ENCODE measurements at regions not wholly inside any gene's neighbourhood (a gene's known extent, or its start where the extent isn't known, plus 50 kb on each side); places are given as distances from the start of the nearest gene placed in this dataset.

DNA sequence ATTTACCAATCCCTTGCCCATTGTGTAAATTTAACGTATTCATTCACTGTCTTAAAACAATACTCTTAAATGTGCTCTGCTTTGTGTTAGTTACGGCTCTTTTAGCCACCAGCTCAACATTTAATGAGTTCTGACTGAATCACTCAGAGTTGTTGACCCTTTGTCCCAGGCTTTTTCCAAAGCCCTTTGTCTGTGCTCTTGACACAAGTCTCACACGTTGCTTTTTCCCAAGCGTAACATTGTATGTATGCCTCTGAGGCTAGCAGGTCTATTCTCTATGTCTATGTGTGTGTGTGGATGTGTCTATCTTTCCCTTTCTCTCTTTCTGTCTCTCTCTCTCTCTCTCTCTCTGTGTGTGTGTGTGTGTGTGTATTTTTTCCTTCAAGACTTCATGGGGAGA lies 435.4 kb upstream of the GOLIM4 start:
- peak overlapping the region; percentile 1 for H3K4me3 Mint-ChIP-seq
- no peak for DNase-seq (ENCODE audit: low spot score)

More for the DNA sequence above, 435.4 kb upstream of the GOLIM4 start:
- peak; percentile 35 for ATAC-seq
- Mint-ChIP-seq H3K27ac (peak overlapping the region; percentile 89), H3K27me3 (ENCODE audit: low read depth) (no peaks in the 10 kb centered on the region), H3K4me1 (peaks cover 81% of the 10 kb centered on the region), H3K9me3 (no peaks in the 10 kb centered on the region), H3K36me3 (no peaks in the 10 kb centered on the region)
- POLR2A ChIA-PET = no interaction called here
- TF ChIP-seq, protein P1, sequence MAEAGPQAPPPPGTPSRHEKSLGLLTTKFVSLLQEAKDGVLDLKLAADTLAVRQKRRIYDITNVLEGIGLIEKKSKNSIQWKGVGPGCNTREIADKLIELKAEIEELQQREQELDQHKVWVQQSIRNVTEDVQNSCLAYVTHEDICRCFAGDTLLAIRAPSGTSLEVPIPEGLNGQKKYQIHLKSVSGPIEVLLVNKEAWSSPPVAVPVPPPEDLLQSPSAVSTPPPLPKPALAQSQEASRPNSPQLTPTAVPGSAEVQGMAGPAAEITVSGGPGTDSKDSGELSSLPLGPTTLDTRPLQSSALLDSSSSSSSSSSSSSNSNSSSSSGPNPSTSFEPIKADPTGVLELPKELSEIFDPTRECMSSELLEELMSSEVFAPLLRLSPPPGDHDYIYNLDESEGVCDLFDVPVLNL (CRISPR knock-in tag; IDR thresholded peaks at IDR 0.05; ENCODE audit: borderline replicate concordance, low read depth) = no peak
- TF ChIP-seq, protein P2, sequence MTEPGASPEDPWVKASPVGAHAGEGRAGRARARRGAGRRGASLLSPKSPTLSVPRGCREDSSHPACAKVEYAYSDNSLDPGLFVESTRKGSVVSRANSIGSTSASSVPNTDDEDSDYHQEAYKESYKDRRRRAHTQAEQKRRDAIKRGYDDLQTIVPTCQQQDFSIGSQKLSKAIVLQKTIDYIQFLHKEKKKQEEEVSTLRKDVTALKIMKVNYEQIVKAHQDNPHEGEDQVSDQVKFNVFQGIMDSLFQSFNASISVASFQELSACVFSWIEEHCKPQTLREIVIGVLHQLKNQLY (CRISPR knock-in tag; IDR thresholded peaks at IDR 0.05) = no peak
- TF ChIP-seq PREB (CRISPR knock-in tag; IDR thresholded peaks at IDR 0.05; ENCODE audit: borderline replicate concordance) (no peak), JUN (CRISPR knock-in tag; IDR thresholded peaks at IDR 0.05) (no peak), SP1 (CRISPR knock-in tag; conservative IDR thresholded peaks at IDR 0.05) (no peak), HMGA2 (CRISPR knock-in tag; IDR thresholded peaks at IDR 0.05) (no peak), CREM (CRISPR knock-in tag; IDR thresholded peaks at IDR 0.05) (no peak), ZNF281 (CRISPR knock-in tag; IDR thresholded peaks at IDR 0.05) (no peak), ZNF416 (CRISPR knock-in tag; IDR thresholded peaks at IDR 0.05) (no peak), SOX15 (CRISPR knock-in tag; IDR thresholded peaks at IDR 0.05) (no peak), ATF6 (CRISPR knock-in tag; IDR thresholded peaks at IDR 0.05) (no peak), ETV6 (CRISPR knock-in tag; IDR thresholded peaks at IDR 0.05) (no peak), USF1 (CRISPR knock-in tag; IDR thresholded peaks at IDR 0.05) (no peak), GRHL2 (CRISPR knock-in tag; IDR thresholded peaks at IDR 0.05; ENCODE audit: insufficient replicate concordance, severe bottlenecking) (no peak), ZBTB43 (CRISPR knock-in tag; IDR thresholded peaks at IDR 0.05) (no peak), ZNF317 (CRISPR knock-in tag; IDR thresholded peaks at IDR 0.05; ENCODE audit: borderline replicate concordance, low read depth) (no peak)
- TF ChIP-seq, protein P3, sequence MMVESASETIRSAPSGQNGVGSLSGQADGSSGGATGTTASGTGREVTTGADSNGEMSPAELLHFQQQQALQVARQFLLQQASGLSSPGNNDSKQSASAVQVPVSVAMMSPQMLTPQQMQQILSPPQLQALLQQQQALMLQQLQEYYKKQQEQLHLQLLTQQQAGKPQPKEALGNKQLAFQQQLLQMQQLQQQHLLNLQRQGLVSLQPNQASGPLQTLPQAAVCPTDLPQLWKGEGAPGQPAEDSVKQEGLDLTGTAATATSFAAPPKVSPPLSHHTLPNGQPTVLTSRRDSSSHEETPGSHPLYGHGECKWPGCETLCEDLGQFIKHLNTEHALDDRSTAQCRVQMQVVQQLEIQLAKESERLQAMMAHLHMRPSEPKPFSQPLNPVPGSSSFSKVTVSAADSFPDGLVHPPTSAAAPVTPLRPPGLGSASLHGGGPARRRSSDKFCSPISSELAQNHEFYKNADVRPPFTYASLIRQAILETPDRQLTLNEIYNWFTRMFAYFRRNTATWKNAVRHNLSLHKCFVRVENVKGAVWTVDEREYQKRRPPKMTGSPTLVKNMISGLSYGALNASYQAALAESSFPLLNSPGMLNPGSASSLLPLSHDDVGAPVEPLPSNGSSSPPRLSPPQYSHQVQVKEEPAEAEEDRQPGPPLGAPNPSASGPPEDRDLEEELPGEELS (CRISPR knock-in tag; IDR thresholded peaks at IDR 0.05) = no peak
- TF ChIP-seq, protein P4, sequence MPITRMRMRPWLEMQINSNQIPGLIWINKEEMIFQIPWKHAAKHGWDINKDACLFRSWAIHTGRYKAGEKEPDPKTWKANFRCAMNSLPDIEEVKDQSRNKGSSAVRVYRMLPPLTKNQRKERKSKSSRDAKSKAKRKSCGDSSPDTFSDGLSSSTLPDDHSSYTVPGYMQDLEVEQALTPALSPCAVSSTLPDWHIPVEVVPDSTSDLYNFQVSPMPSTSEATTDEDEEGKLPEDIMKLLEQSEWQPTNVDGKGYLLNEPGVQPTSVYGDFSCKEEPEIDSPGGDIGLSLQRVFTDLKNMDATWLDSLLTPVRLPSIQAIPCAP (CRISPR knock-in tag; IDR thresholded peaks at IDR 0.05) = no peak
- TF ChIP-seq, protein P5, sequence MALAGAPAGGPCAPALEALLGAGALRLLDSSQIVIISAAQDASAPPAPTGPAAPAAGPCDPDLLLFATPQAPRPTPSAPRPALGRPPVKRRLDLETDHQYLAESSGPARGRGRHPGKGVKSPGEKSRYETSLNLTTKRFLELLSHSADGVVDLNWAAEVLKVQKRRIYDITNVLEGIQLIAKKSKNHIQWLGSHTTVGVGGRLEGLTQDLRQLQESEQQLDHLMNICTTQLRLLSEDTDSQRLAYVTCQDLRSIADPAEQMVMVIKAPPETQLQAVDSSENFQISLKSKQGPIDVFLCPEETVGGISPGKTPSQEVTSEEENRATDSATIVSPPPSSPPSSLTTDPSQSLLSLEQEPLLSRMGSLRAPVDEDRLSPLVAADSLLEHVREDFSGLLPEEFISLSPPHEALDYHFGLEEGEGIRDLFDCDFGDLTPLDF (CRISPR knock-in tag; IDR thresholded peaks at IDR 0.05) = no peak
- TF ChIP-seq, protein P6, sequence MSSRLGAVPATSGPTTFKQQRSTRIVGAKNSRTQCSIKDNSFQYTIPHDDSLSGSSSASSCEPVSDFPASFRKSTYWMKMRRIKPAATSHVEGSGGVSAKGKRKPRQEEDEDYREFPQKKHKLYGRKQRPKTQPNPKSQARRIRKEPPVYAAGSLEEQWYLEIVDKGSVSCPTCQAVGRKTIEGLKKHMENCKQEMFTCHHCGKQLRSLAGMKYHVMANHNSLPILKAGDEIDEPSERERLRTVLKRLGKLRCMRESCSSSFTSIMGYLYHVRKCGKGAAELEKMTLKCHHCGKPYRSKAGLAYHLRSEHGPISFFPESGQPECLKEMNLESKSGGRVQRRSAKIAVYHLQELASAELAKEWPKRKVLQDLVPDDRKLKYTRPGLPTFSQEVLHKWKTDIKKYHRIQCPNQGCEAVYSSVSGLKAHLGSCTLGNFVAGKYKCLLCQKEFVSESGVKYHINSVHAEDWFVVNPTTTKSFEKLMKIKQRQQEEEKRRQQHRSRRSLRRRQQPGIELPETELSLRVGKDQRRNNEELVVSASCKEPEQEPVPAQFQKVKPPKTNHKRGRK (CRISPR knock-in tag; IDR thresholded peaks at IDR 0.05; ENCODE audit: borderline replicate concordance) = no peak
- CTCF ChIA-PET = interaction anchor here (1.0 kb wide), 1 partner anchor 20 kb away, joined by 3 read pairs; no protein-coding TSS in a partner anchor
